ENCODE measurements at regions not wholly inside any gene's neighbourhood (a gene's known extent, or its start where the extent isn't known, plus 50 kb on each side); places are given as distances from the start of the nearest gene placed in this dataset.
"Not testable (repeated sequence)": the region's sequence is repeated elsewhere in the genome, so short reads cannot be mapped to it uniquely, and the experiment has no call there.

GRCh38 chr7:68823996-68824780, 774.1 kb upstream of the AUTS2 start:
- no peak overlapping the region for H3K4me3 Mint-ChIP-seq
- CTCF ChIA-PET: no interaction called here

GRCh38 chr7:68828575-68828974, 769.7 kb upstream of the AUTS2 start:
- H3K4me1 Mint-ChIP-seq: no peaks in the 10 kb centered on the region
- peaks cover 2% of the 10 kb centered on the region for H3K36me3 Mint-ChIP-seq
- CTCF ChIA-PET: no interaction called here
- peaks cover 22% of the 10 kb centered on the region for H3K9me3 Mint-ChIP-seq (ENCODE audit: low read depth)
- H3K27me3 Mint-ChIP-seq: no peaks in the 10 kb centered on the region
- H3K4me3 Mint-ChIP-seq: no peak overlapping the region
- ATAC-seq (no peak), DNase-seq (no peak)
- no peak overlapping the region for H3K27ac Mint-ChIP-seq

More at GRCh38 chr7:68823996-68824780, 774.1 kb upstream of the AUTS2 start:
- Mint-ChIP-seq H3K9me3 (ENCODE audit: low read depth) (peaks cover 14% of the 10 kb centered on the region), H3K27ac (no peak overlapping the region), H3K27me3 (no peaks in the 10 kb centered on the region), H3K36me3 (peaks cover 2% of the 10 kb centered on the region), H3K4me1 (no peaks in the 10 kb centered on the region)
- DNase-seq (no peak), ATAC-seq (no peak)

- ATAC-seq (no peak), DNase-seq (no peak)
- Mint-ChIP-seq H3K4me1 (no peaks in the 10 kb centered on the region), H3K27ac (no peak overlapping the region), H3K9me3 (ENCODE audit: low read depth) (peaks cover 21% of the 10 kb centered on the region), H3K36me3 (no peaks in the 10 kb centered on the region), H3K27me3 (no peaks in the 10 kb centered on the region), H3K4me3 (no peak overlapping the region)
- CTCF ChIA-PET: no interaction called here
Observed at GRCh38 chr7:68833422-68833821, 764.9 kb upstream of the AUTS2 start.

GRCh38 chr7:68839014-68839413, 759.3 kb upstream of the AUTS2 start:
- Mint-ChIP-seq H3K27ac (no peak overlapping the region), H3K27me3 (no peaks in the 10 kb centered on the region), H3K4me3 (no peak overlapping the region), H3K4me1 (no peaks in the 10 kb centered on the region), H3K9me3 (ENCODE audit: low read depth) (peaks cover 10% of the 10 kb centered on the region), H3K36me3 (no peaks in the 10 kb centered on the region)
- CTCF ChIA-PET: no interaction called here
- DNase-seq (no peak), ATAC-seq (no peak)

- Mint-ChIP-seq H3K4me3 (no peak overlapping the region), H3K4me1 (no peaks in the 10 kb centered on the region), H3K27me3 (no peaks in the 10 kb centered on the region), H3K27ac (no peak overlapping the region), H3K36me3 (no peaks in the 10 kb centered on the region), H3K9me3 (ENCODE audit: low read depth) (peaks cover 17% of the 10 kb centered on the region)
- CTCF ChIA-PET: no interaction called here
- no peak for DNase-seq
- ATAC-seq: no peak
Observed at GRCh38 chr7:68840991-68841390, 757.3 kb upstream of the AUTS2 start.

GRCh38 chr7:68843985-68844384, 754.3 kb upstream of the AUTS2 start:
- peaks cover 20% of the 10 kb centered on the region for H3K9me3 Mint-ChIP-seq (ENCODE audit: low read depth)
- H3K36me3 Mint-ChIP-seq, CTCF ChIA-PET, H3K27ac Mint-ChIP-seq, H3K4me3 Mint-ChIP-seq, ATAC-seq, H3K4me1 Mint-ChIP-seq, DNase-seq, H3K27me3 Mint-ChIP-seq: not testable (repeated sequence)

GRCh38 chr7:68846811-68847325, 751.4 kb upstream of the AUTS2 start:
- ATAC-seq: no peak
- CTCF ChIA-PET: no interaction called here
- DNase-seq: no peak
- Mint-ChIP-seq H3K36me3 (no peaks in the 10 kb centered on the region), H3K27me3 (no peaks in the 10 kb centered on the region), H3K27ac (no peak overlapping the region), H3K4me3 (no peak overlapping the region), H3K4me1 (no peaks in the 10 kb centered on the region), H3K9me3 (ENCODE audit: low read depth) (peaks cover 18% of the 10 kb centered on the region)

GRCh38 chr7:68853254-68853653, 745.0 kb upstream of the AUTS2 start:
- H3K4me3 Mint-ChIP-seq: no peak overlapping the region
- DNase-seq (no peak), ATAC-seq (no peak)
- H3K36me3 Mint-ChIP-seq: no peaks in the 10 kb centered on the region
- no peaks in the 10 kb centered on the region for H3K27me3 Mint-ChIP-seq
- no peak overlapping the region for H3K27ac Mint-ChIP-seq
- CTCF ChIA-PET: no interaction called here
- no peaks in the 10 kb centered on the region for H3K4me1 Mint-ChIP-seq
- H3K9me3 Mint-ChIP-seq (ENCODE audit: low read depth): peaks cover 12% of the 10 kb centered on the region

- no peak overlapping the region for H3K4me3 Mint-ChIP-seq
- no peaks in the 10 kb centered on the region for H3K36me3 Mint-ChIP-seq
- ATAC-seq (no peak), DNase-seq (no peak)
- H3K9me3 Mint-ChIP-seq (ENCODE audit: low read depth): peaks cover 20% of the 10 kb centered on the region
- H3K27me3 Mint-ChIP-seq: no peaks in the 10 kb centered on the region
- CTCF ChIA-PET: no interaction called here
- H3K4me1 Mint-ChIP-seq: no peaks in the 10 kb centered on the region
- H3K27ac Mint-ChIP-seq: no peak overlapping the region
Observed at GRCh38 chr7:68857571-68857970, 740.7 kb upstream of the AUTS2 start.

- DNase-seq: no peak
- Mint-ChIP-seq H3K4me1 (no peaks in the 10 kb centered on the region), H3K27ac (no peak overlapping the region), H3K27me3 (no peaks in the 10 kb centered on the region), H3K4me3 (no peak overlapping the region), H3K9me3 (ENCODE audit: low read depth) (peaks cover 20% of the 10 kb centered on the region), H3K36me3 (no peaks in the 10 kb centered on the region)
- CTCF ChIA-PET: no interaction called here
- ATAC-seq: no peak
Observed at GRCh38 chr7:68858497-68858896, 739.8 kb upstream of the AUTS2 start.

- ATAC-seq: no peak
- no peaks in the 10 kb centered on the region for H3K4me1 Mint-ChIP-seq
- no peak overlapping the region for H3K27ac Mint-ChIP-seq
- H3K27me3 Mint-ChIP-seq: no peaks in the 10 kb centered on the region
- CTCF ChIA-PET: no interaction called here
- no peaks in the 10 kb centered on the region for H3K36me3 Mint-ChIP-seq
- peaks cover 14% of the 10 kb centered on the region for H3K9me3 Mint-ChIP-seq (ENCODE audit: low read depth)
- H3K4me3 Mint-ChIP-seq: no peak overlapping the region
- no peak for DNase-seq
Observed at GRCh38 chr7:68861171-68861570, 737.1 kb upstream of the AUTS2 start.

GRCh38 chr7:68862261-68862660, 736.0 kb upstream of the AUTS2 start:
- CTCF ChIA-PET: no interaction called here
- Mint-ChIP-seq H3K36me3 (no peaks in the 10 kb centered on the region), H3K27ac (no peak overlapping the region), H3K4me3 (no peak overlapping the region), H3K4me1 (no peaks in the 10 kb centered on the region), H3K27me3 (no peaks in the 10 kb centered on the region), H3K9me3 (ENCODE audit: low read depth) (peaks cover 14% of the 10 kb centered on the region)
- ATAC-seq: no peak
- no peak for DNase-seq

GRCh38 chr7:68862736-68863135, 735.5 kb upstream of the AUTS2 start:
- H3K4me1 Mint-ChIP-seq: no peaks in the 10 kb centered on the region
- no peaks in the 10 kb centered on the region for H3K36me3 Mint-ChIP-seq
- H3K27ac Mint-ChIP-seq: no peak overlapping the region
- ATAC-seq (no peak), DNase-seq (no peak)
- no peaks in the 10 kb centered on the region for H3K27me3 Mint-ChIP-seq
- peaks cover 14% of the 10 kb centered on the region for H3K9me3 Mint-ChIP-seq (ENCODE audit: low read depth)
- H3K4me3 Mint-ChIP-seq: no peak overlapping the region
- CTCF ChIA-PET: no interaction called here

GRCh38 chr7:68865351-68866199, 732.7 kb upstream of the AUTS2 start:
- Mint-ChIP-seq H3K27ac (no peak overlapping the region), H3K4me3 (no peak overlapping the region), H3K9me3 (ENCODE audit: low read depth) (peaks cover 20% of the 10 kb centered on the region), H3K27me3 (no peaks in the 10 kb centered on the region), H3K4me1 (no peaks in the 10 kb centered on the region), H3K36me3 (no peaks in the 10 kb centered on the region)
- CTCF ChIA-PET: no interaction called here
- ATAC-seq (no peak), DNase-seq (no peak)
